ENCODE measurements at regions not wholly inside any gene's neighbourhood (a gene's known extent, or its start where the extent isn't known, plus 50 kb on each side); places are given as distances from the start of the nearest gene placed in this dataset.

GRCh38 chr2:37586663-37587317 is 84.7 kb downstream of the CDC42EP3 start:
- no peaks in the 10 kb centered on the region for H3K36me3 ChIP-seq (ENCODE audit: insufficient read depth, low read length)
- no peak overlapping the region for H3K9ac ChIP-seq (ENCODE audit: low read length)
- no peaks in the 10 kb centered on the region for H3F3A ChIP-seq (ENCODE audit: insufficient read depth, low read length, poor library complexity, severe bottlenecking)
- H3K4me2 ChIP-seq (ENCODE audit: low read length), result no peak overlapping the region
- no peaks in the 10 kb centered on the region for H3K9me2 ChIP-seq (ENCODE audit: insufficient read depth, low read length)
- H3K79me2 ChIP-seq (replicated peaks; ENCODE audit: insufficient read depth, low read length), result no peaks in the 10 kb centered on the region
- no peak for TF ChIP-seq EP300 (conservative IDR thresholded peaks at IDR 0.05; ENCODE audit: poor library complexity, severe bottlenecking)
- TF ChIP-seq, protein P1, sequence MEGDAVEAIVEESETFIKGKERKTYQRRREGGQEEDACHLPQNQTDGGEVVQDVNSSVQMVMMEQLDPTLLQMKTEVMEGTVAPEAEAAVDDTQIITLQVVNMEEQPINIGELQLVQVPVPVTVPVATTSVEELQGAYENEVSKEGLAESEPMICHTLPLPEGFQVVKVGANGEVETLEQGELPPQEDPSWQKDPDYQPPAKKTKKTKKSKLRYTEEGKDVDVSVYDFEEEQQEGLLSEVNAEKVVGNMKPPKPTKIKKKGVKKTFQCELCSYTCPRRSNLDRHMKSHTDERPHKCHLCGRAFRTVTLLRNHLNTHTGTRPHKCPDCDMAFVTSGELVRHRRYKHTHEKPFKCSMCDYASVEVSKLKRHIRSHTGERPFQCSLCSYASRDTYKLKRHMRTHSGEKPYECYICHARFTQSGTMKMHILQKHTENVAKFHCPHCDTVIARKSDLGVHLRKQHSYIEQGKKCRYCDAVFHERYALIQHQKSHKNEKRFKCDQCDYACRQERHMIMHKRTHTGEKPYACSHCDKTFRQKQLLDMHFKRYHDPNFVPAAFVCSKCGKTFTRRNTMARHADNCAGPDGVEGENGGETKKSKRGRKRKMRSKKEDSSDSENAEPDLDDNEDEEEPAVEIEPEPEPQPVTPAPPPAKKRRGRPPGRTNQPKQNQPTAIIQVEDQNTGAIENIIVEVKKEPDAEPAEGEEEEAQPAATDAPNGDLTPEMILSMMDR (IDR thresholded peaks at IDR 0.05; ENCODE audit: poor library complexity, severe bottlenecking), result no peak
- TF ChIP-seq MXI1 (conservative IDR thresholded peaks at IDR 0.05; ENCODE audit: poor library complexity, severe bottlenecking), result no peak
- TF ChIP-seq EZH2 (IDR thresholded peaks at IDR 0.05; ENCODE audit: borderline replicate concordance, insufficient read depth, low read length, poor library complexity, severe bottlenecking), result no peak
- no peak for TF ChIP-seq POLR2AphosphoS5 (IDR thresholded peaks at IDR 0.05)
- no peak for TF ChIP-seq SMC3 (conservative IDR thresholded peaks at IDR 0.05; ENCODE audit: poor library complexity)
- no peak for TF ChIP-seq REST (IDR thresholded peaks at IDR 0.05; ENCODE audit: borderline replicate concordance)
- no peak for TF ChIP-seq RAD21 (conservative IDR thresholded peaks at IDR 0.05)
- TF ChIP-seq TAF1 (IDR thresholded peaks at IDR 0.05; ENCODE audit: low read depth), result no peak
- no peaks in the 10 kb centered on the region for H3K9me3 ChIP-seq (ENCODE audit: low read length)
- H3K27me3 ChIP-seq (ENCODE audit: insufficient read depth, low read depth, low read length), result no peaks in the 10 kb centered on the region
- H4K20me1 ChIP-seq (ENCODE audit: insufficient read depth), result no peaks in the 10 kb centered on the region
- H2AFZ ChIP-seq (ENCODE audit: low read depth, low read length), result no peak overlapping the region
- H3K4me3 ChIP-seq (ENCODE audit: low read length), result no peak overlapping the region
- H3K27ac ChIP-seq (ENCODE audit: low read length), result no peak overlapping the region

DNA sequence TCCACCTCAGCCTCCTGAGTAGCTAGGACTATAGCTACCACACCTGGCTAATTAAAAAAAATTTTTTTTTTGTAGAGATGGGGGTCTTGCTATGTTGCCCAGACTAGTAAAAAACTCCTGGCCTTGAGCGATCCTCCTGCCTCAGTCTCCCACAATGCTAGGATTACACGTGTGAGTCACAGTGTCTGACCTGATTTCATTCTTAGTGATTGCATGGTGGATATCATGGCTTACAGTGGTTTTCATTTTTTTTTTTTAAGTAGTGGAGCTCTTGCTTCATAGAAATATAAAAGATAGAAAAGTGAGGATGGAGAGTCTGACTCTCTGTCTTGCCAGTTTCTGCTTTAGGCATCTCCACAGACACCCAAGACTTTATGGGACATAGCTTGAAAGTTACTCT is 83.6 kb downstream of the CDC42EP3 start:
- Histone ChIP-seq H3K27me3 (ENCODE audit: insufficient read depth, low read depth, low read length) (no peaks in the 10 kb centered on the region), H3K27ac (ENCODE audit: low read length) (no peak overlapping the region), H3F3A (ENCODE audit: insufficient read depth, low read length, poor library complexity, severe bottlenecking) (no peaks in the 10 kb centered on the region), H3K4me3 (ENCODE audit: low read length) (no peak overlapping the region), H3K9ac (ENCODE audit: low read length) (no peak overlapping the region), H3K79me2 (replicated peaks; ENCODE audit: insufficient read depth, low read length) (no peaks in the 10 kb centered on the region), H3K36me3 (ENCODE audit: insufficient read depth, low read length) (no peaks in the 10 kb centered on the region), H3K4me2 (ENCODE audit: low read length) (no peak overlapping the region), H2AFZ (ENCODE audit: low read depth, low read length) (no peak overlapping the region), H3K9me3 (ENCODE audit: low read length) (no peaks in the 10 kb centered on the region), H4K20me1 (ENCODE audit: insufficient read depth) (no peaks in the 10 kb centered on the region), H3K9me2 (ENCODE audit: insufficient read depth, low read length) (no peaks in the 10 kb centered on the region)
- TF ChIP-seq, protein P1 (IDR thresholded peaks at IDR 0.05; ENCODE audit: poor library complexity, severe bottlenecking), result no peak
- TF ChIP-seq TAF1 (IDR thresholded peaks at IDR 0.05; ENCODE audit: low read depth) (no peak), RAD21 (conservative IDR thresholded peaks at IDR 0.05) (no peak), EZH2 (IDR thresholded peaks at IDR 0.05; ENCODE audit: borderline replicate concordance, insufficient read depth, low read length, poor library complexity, severe bottlenecking) (no peak), MXI1 (conservative IDR thresholded peaks at IDR 0.05; ENCODE audit: poor library complexity, severe bottlenecking) (no peak), POLR2AphosphoS5 (IDR thresholded peaks at IDR 0.05) (no peak), REST (IDR thresholded peaks at IDR 0.05; ENCODE audit: borderline replicate concordance) (no peak), SMC3 (conservative IDR thresholded peaks at IDR 0.05; ENCODE audit: poor library complexity) (no peak), EP300 (conservative IDR thresholded peaks at IDR 0.05; ENCODE audit: poor library complexity, severe bottlenecking) (no peak)
